GM19239 (cell line): ENCODE measurements at regions not wholly inside any gene's neighbourhood (a gene's known extent, or its start where the extent isn't known, plus 50 kb on each side); places are given as distances from the start of the nearest gene placed in this dataset.

Experiments
- DNase-seq: peaks from one replicate; pipeline ENCODE4 v3.0.0; 2011; ENCODE audit warnings: low spot score; ENCODE audit not compliant: insufficient read length
- FAIRE-seq: peaks from 2 replicates; lab custom pipeline; 2011; peaks lifted over from hg19 to GRCh38; lab: Jason Lieb, UNC

- FAIRE-seq: no peak
- DNase-seq: no peak
Observed at GRCh38 chr9:107064378-107064777, 201.4 kb downstream of the ZNF462 start.

GRCh38 chr9:107065549-107065948 is 202.6 kb downstream of the ZNF462 start:
- FAIRE-seq (no peak), DNase-seq (no peak)

- FAIRE-seq (no peak), DNase-seq (no peak)
Observed at GRCh38 chr9:107067739-107068416, 204.9 kb downstream of the ZNF462 start.

- DNase-seq (no peak), FAIRE-seq (no peak)
Observed at GRCh38 chr9:107068581-107068980, 205.6 kb downstream of the ZNF462 start.

DNA sequence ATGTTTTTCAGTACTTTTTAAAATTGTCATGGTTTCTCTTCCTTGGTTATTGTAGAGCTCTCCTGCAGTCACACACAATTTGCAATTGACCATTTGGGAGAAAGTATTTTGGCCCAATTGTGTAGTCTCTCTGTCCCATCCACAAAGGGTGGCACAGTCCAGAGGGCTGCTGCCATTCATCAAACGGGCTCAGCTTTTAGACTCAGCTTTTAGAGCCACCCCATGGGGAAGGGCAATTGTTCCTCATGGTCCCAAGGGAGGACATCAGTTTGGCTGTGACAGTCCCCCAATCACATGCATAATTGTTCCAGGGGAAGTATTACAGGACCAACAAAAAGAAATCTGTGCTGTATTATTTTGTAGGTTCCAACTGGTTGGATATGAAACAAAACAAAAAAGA is 207.6 kb downstream of the ZNF462 start:
- DNase-seq (no peak), FAIRE-seq (no peak)

- no peak for FAIRE-seq
- DNase-seq: no peak
Observed at GRCh38 chr9:107078061-107078460, 205.0 kb upstream of the RAD23B start.

GRCh38 chr9:107079589-107079988 is 203.5 kb upstream of the RAD23B start:
- FAIRE-seq: no peak
- DNase-seq: no peak

DNA sequence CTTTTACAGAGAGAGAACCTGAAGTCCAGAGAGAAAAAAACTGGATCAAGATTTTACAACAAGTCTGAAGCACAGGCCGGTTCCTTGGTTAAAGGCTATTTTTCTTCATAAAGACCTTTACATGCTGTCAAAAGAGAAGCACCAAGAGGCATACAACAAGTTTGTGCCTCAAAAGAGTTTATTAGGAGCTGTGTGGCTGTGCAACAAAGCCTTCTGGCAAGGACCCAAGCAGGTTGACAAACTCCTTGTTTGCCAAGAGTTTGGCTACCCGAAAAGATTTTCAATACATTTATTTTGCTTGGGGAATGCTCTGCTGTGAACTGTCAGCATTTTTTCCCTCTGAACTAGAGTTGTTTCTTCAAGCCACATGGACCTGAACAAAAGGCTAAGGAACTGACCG is 202.9 kb upstream of the RAD23B start:
- no peak for FAIRE-seq
- no peak for DNase-seq

GRCh38 chr9:107086460-107086859 is 196.6 kb upstream of the RAD23B start:
- DNase-seq (no peak), FAIRE-seq (no peak)

DNA sequence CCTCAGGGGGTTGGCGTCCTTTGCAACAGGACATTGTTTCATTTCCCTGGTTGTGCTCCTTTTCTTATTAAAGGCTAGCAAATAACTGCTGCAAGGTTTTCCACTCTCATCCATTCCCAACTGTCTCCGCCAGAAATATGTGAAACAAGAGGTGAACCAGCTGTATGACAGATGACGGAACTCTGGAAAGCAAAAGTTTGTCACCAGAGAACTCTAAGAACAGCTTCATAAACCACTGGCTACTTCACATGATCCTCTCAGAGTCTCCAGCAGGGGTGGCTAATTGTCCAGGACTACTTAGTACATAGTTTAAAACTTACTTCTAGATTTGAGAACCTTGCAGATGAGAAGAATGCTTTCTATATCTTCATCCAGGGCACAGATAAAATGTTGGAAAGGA is 195.9 kb upstream of the RAD23B start:
- no peak for FAIRE-seq

GRCh38 chr9:107090218-107090617 is 192.9 kb upstream of the RAD23B start:
- FAIRE-seq: no peak
- DNase-seq: no peak

More for the DNA sequence above, 195.9 kb upstream of the RAD23B start:
- no peak for DNase-seq

DNA sequence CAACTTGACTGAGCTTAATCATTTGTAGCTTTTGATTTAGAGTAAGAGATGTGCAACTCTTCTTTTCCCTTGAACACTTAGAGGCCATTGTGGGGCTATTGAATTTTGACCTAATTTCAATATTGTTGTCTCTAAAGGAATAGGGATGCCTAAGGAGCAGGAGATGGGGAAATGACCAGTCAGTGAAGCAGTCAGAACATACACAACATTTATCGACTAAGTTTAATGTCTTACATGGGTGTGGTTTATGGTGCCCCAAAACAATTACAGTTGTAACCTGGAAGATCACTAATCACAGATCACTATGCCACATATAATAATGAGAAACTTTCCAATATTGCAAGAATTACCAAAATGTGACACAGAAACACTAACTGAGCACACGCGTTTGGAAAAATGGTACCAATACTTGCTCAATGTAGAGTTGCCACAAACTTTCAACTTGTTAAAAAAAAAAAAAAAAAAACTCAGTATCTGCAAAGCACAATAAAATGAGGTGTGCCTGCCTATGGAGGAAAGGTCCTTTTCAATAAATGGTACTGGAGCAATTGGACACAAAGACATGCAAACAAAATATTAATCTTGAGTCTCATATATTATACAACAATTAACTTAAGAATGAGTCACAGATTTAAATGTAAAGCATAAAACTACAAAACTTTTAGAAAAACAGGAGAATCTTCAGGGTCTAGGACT is 189.6 kb upstream of the RAD23B start:
- FAIRE-seq: no peak
- DNase-seq: no peak

DNA sequence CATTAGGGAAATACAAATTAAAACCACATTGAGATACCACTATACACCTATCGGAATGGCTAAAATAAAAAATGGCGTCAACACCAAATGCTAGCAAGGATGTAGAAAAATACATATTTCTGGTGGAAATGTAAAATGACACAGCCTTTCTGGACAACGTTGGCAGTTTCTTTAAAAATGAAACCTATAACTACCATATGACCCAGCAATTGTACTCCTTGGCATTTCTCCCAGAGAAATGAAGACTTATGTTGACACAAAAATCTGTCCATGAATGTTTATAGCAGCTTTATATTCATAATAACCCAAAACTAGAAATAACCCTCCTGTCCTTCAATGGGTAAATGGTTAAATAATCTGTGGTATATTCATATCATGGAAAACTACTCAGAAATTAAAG is 188.7 kb upstream of the RAD23B start:
- FAIRE-seq: no peak

GRCh38 chr9:107100591-107100990 is 182.5 kb upstream of the RAD23B start:
- FAIRE-seq: no peak
- no peak for DNase-seq

More for the DNA sequence above, 188.7 kb upstream of the RAD23B start:
- DNase-seq: no peak

DNA sequence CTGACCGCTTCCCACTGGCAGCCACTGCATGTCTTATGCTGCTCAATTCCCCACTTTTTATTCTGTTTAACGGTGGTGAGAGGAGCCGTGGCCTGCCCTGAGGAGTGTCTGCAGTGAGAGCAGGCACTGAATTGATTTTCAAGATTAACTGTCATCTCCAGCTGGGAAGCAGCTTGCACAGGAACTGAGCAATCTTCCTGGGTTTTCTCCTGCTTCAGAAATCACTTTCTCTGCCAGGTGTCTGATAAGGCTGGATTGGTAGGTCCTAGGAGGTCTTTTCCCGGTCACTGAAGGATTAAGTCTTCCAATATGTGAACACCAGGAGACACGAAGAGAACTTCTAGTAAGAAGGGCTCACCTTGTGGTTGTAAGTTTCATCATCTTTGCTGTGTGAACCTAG is 181.1 kb upstream of the RAD23B start:
- DNase-seq: no peak

GRCh38 chr9:107103621-107104020 is 179.5 kb upstream of the RAD23B start:
- DNase-seq: no peak
- no peak for FAIRE-seq

More for the DNA sequence above, 181.1 kb upstream of the RAD23B start:
- FAIRE-seq: no peak

- FAIRE-seq (no peak), DNase-seq (no peak)
Observed at GRCh38 chr9:107105784-107106183, 177.3 kb upstream of the RAD23B start.

- FAIRE-seq: no peak
- no peak for DNase-seq
Observed at GRCh38 chr9:107106416-107106815, 176.7 kb upstream of the RAD23B start.

DNA sequence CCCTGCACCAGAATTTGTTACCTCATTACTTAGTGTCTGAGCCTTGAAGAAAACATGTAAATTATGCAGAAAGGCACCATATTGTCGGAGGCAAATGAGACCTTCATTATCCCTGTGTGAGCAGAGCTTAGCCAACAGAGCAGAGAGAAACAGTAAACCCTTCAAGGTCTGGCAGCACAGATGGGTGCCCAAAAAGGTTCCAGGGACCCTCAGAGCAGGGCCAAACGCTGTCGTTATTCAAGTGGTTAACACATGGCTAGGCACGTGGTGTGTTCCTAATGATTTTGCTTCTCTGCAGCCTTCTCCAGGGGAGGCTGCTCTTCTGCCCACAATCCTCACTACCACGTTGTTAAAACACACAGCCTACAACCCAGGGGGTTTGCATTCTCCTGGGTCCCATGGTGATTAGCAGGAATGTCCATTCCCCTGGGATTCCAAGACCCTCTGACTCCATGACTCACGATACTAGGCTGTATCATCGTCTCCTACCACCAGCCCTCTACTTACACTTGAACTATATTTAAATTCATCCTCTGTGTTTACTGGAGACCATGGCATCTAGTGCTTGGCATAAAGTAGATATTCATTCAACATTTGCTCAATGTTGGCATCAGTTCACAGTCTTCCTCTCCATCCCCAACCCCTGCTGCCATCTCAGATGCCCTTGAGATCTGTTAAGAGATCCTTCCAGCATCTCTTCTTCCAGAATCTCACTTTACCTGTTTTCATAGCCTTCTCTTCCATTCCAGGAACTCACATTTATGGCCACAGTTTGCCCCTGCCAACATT is 174.5 kb upstream of the RAD23B start:
- DNase-seq: no peak
- FAIRE-seq: no peak

DNA sequence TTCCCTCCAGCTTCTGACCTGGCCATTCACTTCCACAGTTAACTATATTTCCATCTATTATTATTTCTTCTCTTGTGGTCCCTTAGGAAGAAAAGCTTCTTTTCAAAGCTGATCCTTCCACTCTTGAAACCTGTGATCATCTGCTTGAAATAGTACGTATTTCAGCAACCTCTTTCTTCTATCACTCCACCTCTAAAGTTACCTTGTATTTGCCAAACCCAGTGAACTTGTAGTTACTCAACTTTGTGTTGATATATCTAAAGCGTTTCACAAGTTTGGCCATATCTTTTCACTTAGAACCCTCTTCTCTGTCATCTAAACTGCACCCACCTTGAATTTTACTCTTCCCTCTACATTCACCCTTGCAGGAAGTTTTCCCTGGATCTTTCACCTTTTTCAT is 173.8 kb upstream of the RAD23B start:
- DNase-seq (no peak), FAIRE-seq (no peak)

- FAIRE-seq: no peak
- DNase-seq: no peak
Observed at GRCh38 chr9:107110153-107110552, 172.9 kb upstream of the RAD23B start.
